Endothelial cell of umbilical vein (primary cell): ENCODE measurements at regions not wholly inside any gene's neighbourhood (a gene's known extent, or its start where the extent isn't known, plus 50 kb on each side); places are given as distances from the start of the nearest gene placed in this dataset.

ENCODE experiments used
- BruUV-seq: library from RNA; stranded (reverse); fragments of 400-500 nt; replicated peaks from 2 replicates; lab custom pipeline; 2021; lab: Mats Ljungman, UMichigan
- CTCF ChIA-PET: fragments of 300-600, 350-600 bp; sonication (Branson Sonifier 250); formaldehyde crosslinking; loops from one replicate; lab custom pipeline; 2021; ENCODE audit warnings: antibody characterized with exemption, inconsistent platforms; lab: Charles Lee
- POLR2A ChIA-PET: fragments of 300-600, 350-600 bp; sonication (Branson Sonifier 250); formaldehyde crosslinking; loops from one replicate; lab custom pipeline; 2021; ENCODE audit warnings: antibody characterized with exemption, inconsistent platforms; lab: Charles Lee
- DNase-seq: peaks from one replicate; pipeline ENCODE4 v3.0.0-alpha.2; 2011; ENCODE audit warnings: low read depth, low spot score
- FAIRE-seq: peaks from 2 replicates; lab custom pipeline; 2011; peaks lifted over from hg19 to GRCh38; lab: Jason Lieb, UNC
- H2AFZ ChIP-seq: 2 replicates; pipeline ENCODE4 v1.6.0; 2012; ENCODE audit warnings: low read depth, low read length, control low read depth, inconsistent platforms
- H3K27ac ChIP-seq: 2 replicates; pipeline ENCODE4 v1.5.1; 2011; ENCODE audit warnings: low read depth, mild to moderate bottlenecking, control low read depth, low read length, moderate library complexity; ENCODE audit not compliant: insufficient read depth
- H3K27me3 ChIP-seq, 2 experiments: 2 replicates each; pipeline versions ENCODE4 v1.6.0 to v1.6.1; 2011; ENCODE audit warnings: low read length in 2 of 2, mixed read lengths in 1 of 2; ENCODE audit not compliant: control insufficient read depth in 2 of 2, insufficient read depth in 2 of 2
- H3K36me3 ChIP-seq, 2 experiments: 2 replicates in 1 of 2; 3 replicates in 1 of 2; pipeline ENCODE4 v1.5.1; 2011; ENCODE audit warnings: low read length in 2 of 2, mild to moderate bottlenecking in 1 of 2, moderate library complexity in 1 of 2; ENCODE audit not compliant: control insufficient read depth in 2 of 2, insufficient read depth in 2 of 2; ENCODE audit errors: extremely low read depth in 1 of 2
- H3K4me1 ChIP-seq: 3 replicates; pipeline ENCODE4 v1.5.1; 2011; ENCODE audit warnings: mild to moderate bottlenecking, low read length; ENCODE audit not compliant: control insufficient read depth, insufficient read depth; ENCODE audit errors: extremely low read depth
- H3K4me2 ChIP-seq: 2 replicates; pipeline ENCODE4 v1.6.1; 2011; ENCODE audit warnings: low read length, control low read depth, mixed read lengths; ENCODE audit not compliant: insufficient read depth
- H3K4me3 ChIP-seq, 3 experiments: fragments of 200-600 bp in 1 of 3; sonication (generic), shearing (Covaris generic) in 1 of 3; replicated peaks in 1 of 3; 2 replicates each; pipeline ENCODE4 v1.5.1; 2011 to 2016; ENCODE audit warnings: control low read depth in 3 of 3, low read length in 3 of 3, mild to moderate bottlenecking in 2 of 3, inconsistent platforms in 1 of 3, low read depth in 1 of 3, moderate library complexity in 1 of 3; ENCODE audit not compliant: insufficient read depth in 1 of 3
- H3K79me2 ChIP-seq: 2 replicates; pipeline ENCODE4 v1.6.0; 2012; ENCODE audit warnings: low read length, inconsistent platforms; ENCODE audit not compliant: control insufficient read depth, insufficient read depth
- H3K9ac ChIP-seq: replicated peaks from 2 replicates; pipeline ENCODE3; 2011; ENCODE audit warnings: low read length, control low read depth; ENCODE audit not compliant: insufficient read depth; ENCODE audit errors: extremely low read depth
- H3K9me1 ChIP-seq: replicated peaks from 3 replicates; pipeline ENCODE4 v1.6.0; 2011; ENCODE audit warnings: mild to moderate bottlenecking, low read length; ENCODE audit not compliant: control insufficient read depth, insufficient read depth; ENCODE audit errors: extremely low read depth
- H3K9me3 ChIP-seq: replicated peaks from 2 replicates; pipeline ENCODE4 v1.5.1; 2012; ENCODE audit warnings: low read length, inconsistent platforms; ENCODE audit not compliant: control insufficient read depth, insufficient read depth
- H4K20me1 ChIP-seq: replicated peaks from 2 replicates; pipeline ENCODE3; 2011; ENCODE audit warnings: mild to moderate bottlenecking, low read length; ENCODE audit not compliant: control insufficient read depth, insufficient read depth; ENCODE audit errors: extremely low read depth
- CTCF ChIP-seq, 2 donors: IDR thresholded peaks; 1 replicate in 1 of 2; 2 replicates in 1 of 2; pipeline ENCODE4 v1.5.1; 2011; ENCODE audit warnings: low read length in 2 of 2, mild to moderate bottlenecking in 2 of 2, moderate library complexity in 2 of 2, control low read depth in 1 of 2, inconsistent platforms in 1 of 2, low read depth in 1 of 2; ENCODE audit not compliant: insufficient read depth in 1 of 2; ENCODE audit errors: extremely low read depth in 1 of 2
- EZH2 ChIP-seq: IDR thresholded peaks from 2 replicates; pipeline ENCODE4 v1.6.1; 2012; ENCODE audit warnings: borderline replicate concordance, low read depth, mild to moderate bottlenecking, moderate library complexity, low read length, inconsistent platforms; ENCODE audit not compliant: severe bottlenecking
- FOS ChIP-seq: IDR thresholded peaks from 2 replicates; pipeline ENCODE4 v1.6.1; 2011; ENCODE audit warnings: mild to moderate bottlenecking, low read length, moderate library complexity, borderline replicate concordance; ENCODE audit not compliant: insufficient read depth
- GATA2 ChIP-seq: IDR thresholded peaks from 2 replicates; pipeline ENCODE4 v1.7.0; 2011; ENCODE audit warnings: low read depth, mild to moderate bottlenecking, moderate library complexity, mixed read lengths, low read length; ENCODE audit not compliant: insufficient read length, insufficient read depth
- JUN ChIP-seq: IDR thresholded peaks from 2 replicates; pipeline ENCODE4 v1.6.1; 2011; ENCODE audit warnings: borderline replicate concordance, low read depth; ENCODE audit not compliant: insufficient read length, insufficient read depth
- MYC ChIP-seq: IDR thresholded peaks from one replicate; pipeline ENCODE4 v1.6.1; 2011; ENCODE audit warnings: mild to moderate bottlenecking, low read depth, low read length
- POLR2A ChIP-seq: IDR thresholded peaks from 2 replicates; pipeline ENCODE4 v1.6.1; 2012; ENCODE audit warnings: low read depth, mild to moderate bottlenecking, control low read depth, low read length
- POLR2AphosphoS5 ChIP-seq: IDR thresholded peaks from 2 replicates; pipeline ENCODE4 v1.6.1; 2012; ENCODE audit warnings: low read depth, mild to moderate bottlenecking, control low read depth, low read length, moderate library complexity; ENCODE audit not compliant: insufficient read depth
- dilution Hi-C: fragments of 300-500 bp; cut with MboI; formaldehyde crosslinking; loops from one replicate; pipeline ENCODE4 v1.15.0; 2019; ENCODE audit warnings: low sequenced_read_pairs; ENCODE audit not compliant: extremely low pct_ligation_motif_present
- intact Hi-C: fragments of 100-400 bp; cut with micrococcal nuclease; formaldehyde crosslinking; loops from one replicate; pipeline ENCODE4 v1.10.0; 2022
- TF ChIP-seq, protein P1 (sequence below): IDR thresholded peaks from 2 replicates; pipeline ENCODE4 v1.6.1; 2011; ENCODE audit not compliant: insufficient read depth, insufficient read length

DNA sequence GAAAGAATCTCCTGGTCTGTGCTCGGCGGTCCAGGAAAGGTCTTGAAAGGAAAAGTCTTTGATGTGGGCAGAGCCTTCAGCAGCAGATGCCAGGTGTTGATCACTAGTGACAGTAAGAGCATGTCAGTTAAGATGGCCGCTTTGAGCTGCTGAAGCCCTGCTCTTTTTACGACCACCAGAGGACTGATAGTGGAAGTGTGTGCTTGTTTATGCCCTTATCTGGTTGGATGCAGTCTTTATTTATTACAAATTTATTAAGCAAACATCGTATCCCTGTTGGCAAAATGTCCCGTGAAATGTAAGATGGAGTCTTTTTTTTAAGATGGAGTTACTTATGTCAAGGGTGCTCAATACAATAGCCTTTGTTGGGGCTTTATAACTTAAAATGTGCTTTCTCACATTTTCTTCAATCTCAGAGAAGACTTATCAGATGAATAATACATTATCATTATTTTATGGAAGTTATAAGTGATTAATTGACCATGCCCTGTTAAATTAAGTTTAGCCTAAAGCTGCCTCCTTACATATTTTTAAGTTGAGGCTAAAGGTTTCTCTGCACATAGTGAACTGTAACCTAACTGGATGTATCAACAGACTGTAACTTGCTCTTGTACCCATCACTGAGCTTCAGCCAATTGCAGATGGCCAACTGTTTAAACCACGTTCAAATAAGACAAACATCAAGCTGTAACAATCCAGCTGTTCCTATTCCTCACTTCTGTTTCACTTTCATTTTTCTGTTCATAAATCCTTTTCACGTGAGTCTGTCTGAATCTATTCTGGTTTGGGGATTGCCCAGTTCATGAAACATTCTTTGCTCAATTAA, 97.4 kb upstream of the PIK3CG start:
- intact Hi-C loops = no loop called here
- Histone ChIP-seq H2AFZ (peak overlapping the region; percentile 6), H3K4me3 (no peak overlapping the region)

GRCh38 chr7:106768324-106768751, 96.7 kb upstream of the PIK3CG start:
- Histone ChIP-seq H3K9me1 (no peaks in the 10 kb centered on the region), H3K27me3 (no peaks in the 10 kb centered on the region), H3K4me2 (no peak overlapping the region), H2AFZ (peak overlapping the region; percentile 6), H3K9ac (no peak overlapping the region), H3K4me1 (peaks cover 26% of the 10 kb centered on the region), H3K4me3 (no peak overlapping the region), H3K79me2 (no peaks in the 10 kb centered on the region), H3K9me3 (no peaks in the 10 kb centered on the region), H4K20me1 (no peaks in the 10 kb centered on the region), H3K36me3 (no peaks in the 10 kb centered on the region), H3K27ac (no peak overlapping the region)
- FAIRE-seq = no peak
- no peak for TF ChIP-seq JUN
- TF ChIP-seq CTCF (IDR thresholded peaks at IDR 0.05; ENCODE audit: extremely low read depth in 1 of 2, insufficient read depth in 1 of 2, low read depth in 1 of 2, low read length in 2 of 2) = no peak
- TF ChIP-seq, protein P1, sequence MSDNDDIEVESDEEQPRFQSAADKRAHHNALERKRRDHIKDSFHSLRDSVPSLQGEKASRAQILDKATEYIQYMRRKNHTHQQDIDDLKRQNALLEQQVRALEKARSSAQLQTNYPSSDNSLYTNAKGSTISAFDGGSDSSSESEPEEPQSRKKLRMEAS = no peak
- no peak for TF ChIP-seq EZH2
- no peak for TF ChIP-seq GATA2
- TF ChIP-seq MYC = no peak
- TF ChIP-seq POLR2A = no peak
- no peak for TF ChIP-seq FOS
- no peak for TF ChIP-seq POLR2AphosphoS5
- POLR2A ChIA-PET = no interaction called here
- DNase-seq = no peak
- CTCF ChIA-PET = interaction anchor here (0.8 to 1.1 kb wide), 3 partner anchors 13 to 225 kb away, joined by 3 to 4 read pairs (median 3); no protein-coding TSS in a partner anchor
- intact Hi-C loops (no loop called here), dilution Hi-C loops (no loop called here)
- BruUV-seq = no TSS peak

More for the DNA sequence above, 97.4 kb upstream of the PIK3CG start:
- ChIA-PET POLR2A (no interaction called here), CTCF (interaction anchor here (0.8 to 1.1 kb wide), 3 partner anchors 12 to 225 kb away, joined by 3 to 4 read pairs (median 3); no protein-coding TSS in a partner anchor)
- H3K79me2 ChIP-seq = no peaks in the 10 kb centered on the region
- TF ChIP-seq POLR2A = no peak
- no peak for TF ChIP-seq MYC
- TF ChIP-seq JUN = no peak
- no peak for TF ChIP-seq EZH2
- no peak for TF ChIP-seq FOS
- TF ChIP-seq POLR2AphosphoS5 = no peak
- TF ChIP-seq, protein P1 = no peak
- H3K27ac ChIP-seq = no peak overlapping the region
- H3K9me1 ChIP-seq = no peaks in the 10 kb centered on the region
- H3K4me2 ChIP-seq = no peak overlapping the region
- dilution Hi-C loops = no loop called here
- no peaks in the 10 kb centered on the region for H3K9me3 ChIP-seq
- DNase-seq = no peak
- H3K4me1 ChIP-seq = peaks cover 19% of the 10 kb centered on the region
- FAIRE-seq = no peak
- BruUV-seq = no TSS peak
- no peaks in the 10 kb centered on the region for H3K36me3 ChIP-seq
- no peaks in the 10 kb centered on the region for H4K20me1 ChIP-seq
- no peaks in the 10 kb centered on the region for H3K27me3 ChIP-seq
- H3K9ac ChIP-seq = no peak overlapping the region
